GM21423 (cell line): ENCODE measurements at regions not wholly inside any gene's neighbourhood (a gene's known extent, or its start where the extent isn't known, plus 50 kb on each side); places are given as distances from the start of the nearest gene placed in this dataset.

Experiments used
- ATAC-seq: cut with Tn5 transposase; IDR thresholded peaks from one replicate; pipeline ENCODE4 v1.9.1; 2021; ENCODE audit warnings: mild to moderate bottlenecking, moderate library complexity; ENCODE audit not compliant: unreplicated experiment

DNA sequence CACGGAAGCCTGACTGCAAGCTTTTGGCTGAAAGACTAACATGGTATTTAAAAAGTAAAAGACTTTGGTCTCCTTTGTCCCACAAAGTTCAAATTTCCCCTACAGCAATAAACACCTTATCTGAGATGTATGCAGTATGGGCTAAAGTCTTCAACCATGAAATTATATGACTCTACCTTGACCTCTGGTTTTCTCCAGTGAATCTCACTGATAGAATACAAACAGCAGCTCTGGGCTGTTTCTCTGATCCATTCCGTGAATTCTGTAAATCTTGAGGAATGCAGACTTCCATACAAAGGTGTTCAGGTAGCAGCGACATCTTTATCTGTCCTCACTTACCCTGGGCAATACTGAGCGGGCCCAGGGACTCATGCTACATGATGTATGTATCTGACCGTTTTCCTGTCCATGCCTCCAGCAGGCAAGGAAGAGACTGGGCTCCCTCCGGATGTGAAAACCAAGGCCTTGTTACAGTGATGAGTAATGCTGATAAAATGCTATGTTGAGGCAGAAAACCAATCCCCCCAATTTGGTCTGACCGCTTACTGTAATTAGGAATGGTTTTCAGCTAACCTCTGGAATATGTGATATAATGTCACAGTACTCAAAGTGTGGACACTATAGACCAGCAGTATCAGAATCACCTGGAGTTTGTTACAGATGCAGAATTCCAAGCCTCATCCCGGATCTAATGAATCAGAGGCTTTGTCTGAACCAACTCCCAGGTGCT is 589.8 kb downstream of the HS3ST4 start:
- ATAC-seq: no peak

DNA sequence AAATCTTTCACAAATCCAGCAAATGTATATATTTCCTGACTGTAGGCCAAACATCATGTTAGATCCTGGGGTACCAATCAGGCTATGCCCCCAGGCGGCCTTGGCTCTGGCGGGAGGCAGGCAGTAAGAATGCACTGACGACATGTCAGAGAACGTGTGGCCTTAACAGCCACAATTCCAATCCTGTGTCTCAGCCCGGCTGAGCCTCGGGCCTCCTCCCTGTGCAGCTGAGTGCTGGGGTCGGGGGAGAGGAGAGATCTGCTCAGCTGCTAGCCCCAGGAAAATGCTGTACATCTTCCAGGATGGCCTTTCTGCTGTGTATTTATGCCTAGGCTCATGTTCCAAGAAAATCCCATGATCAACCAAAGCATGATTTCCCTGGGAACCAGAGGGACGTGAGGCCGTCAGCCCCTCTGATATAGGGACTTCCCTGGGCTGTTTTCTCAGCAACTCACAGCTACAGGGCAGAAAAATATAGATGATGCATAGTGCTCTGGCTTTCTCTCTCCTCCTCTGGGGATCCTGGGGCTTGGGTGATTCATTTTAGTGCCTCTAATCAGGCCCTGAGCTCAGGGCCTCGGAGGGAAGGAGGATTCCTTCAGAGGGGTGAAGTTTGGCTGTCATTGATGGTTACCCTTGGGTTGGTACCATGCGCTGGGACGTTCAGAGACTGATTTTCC is 604.0 kb downstream of the HS3ST4 start:
- ATAC-seq: no peak

GRCh38 chr16:26301516-26301915 is 609.8 kb downstream of the HS3ST4 start:
- no peak for ATAC-seq

DNA sequence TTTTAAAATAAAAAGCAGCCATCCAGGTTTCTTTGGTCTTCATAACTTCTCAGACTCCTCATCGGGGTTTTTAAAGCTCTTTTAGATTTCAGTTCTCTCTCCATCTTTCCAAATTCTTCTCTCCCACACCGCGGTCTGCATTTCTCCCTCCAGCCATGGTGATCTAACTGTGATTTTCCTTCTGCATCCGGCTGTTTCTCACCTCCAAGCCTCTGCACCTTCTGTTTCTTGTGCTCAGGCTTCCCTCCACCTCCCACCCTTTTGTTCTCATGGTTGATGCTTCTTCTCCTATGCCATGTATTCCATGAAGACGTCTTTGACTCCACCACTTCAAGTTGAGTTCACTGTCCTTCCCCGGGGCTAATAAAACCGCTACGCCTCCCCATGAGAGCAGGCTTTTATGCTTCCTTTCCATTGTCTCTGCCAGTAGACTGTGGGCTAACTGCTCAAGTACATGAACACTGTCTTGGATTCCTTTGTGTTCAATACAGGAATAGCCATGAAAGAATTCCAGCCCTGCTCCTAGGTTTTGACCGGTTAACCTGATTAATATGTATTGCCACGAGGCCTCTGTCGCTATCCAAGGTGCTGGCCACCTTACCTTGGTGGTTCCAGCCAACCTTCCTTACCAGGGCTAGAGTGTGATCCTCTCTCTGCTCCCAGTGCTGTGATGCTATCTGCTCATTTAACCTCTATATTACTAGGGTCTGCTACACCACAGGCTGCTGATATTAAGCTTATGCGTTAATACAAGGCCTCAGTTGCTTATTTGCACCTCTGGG is 625.1 kb downstream of the HS3ST4 start:
- no peak for ATAC-seq

DNA sequence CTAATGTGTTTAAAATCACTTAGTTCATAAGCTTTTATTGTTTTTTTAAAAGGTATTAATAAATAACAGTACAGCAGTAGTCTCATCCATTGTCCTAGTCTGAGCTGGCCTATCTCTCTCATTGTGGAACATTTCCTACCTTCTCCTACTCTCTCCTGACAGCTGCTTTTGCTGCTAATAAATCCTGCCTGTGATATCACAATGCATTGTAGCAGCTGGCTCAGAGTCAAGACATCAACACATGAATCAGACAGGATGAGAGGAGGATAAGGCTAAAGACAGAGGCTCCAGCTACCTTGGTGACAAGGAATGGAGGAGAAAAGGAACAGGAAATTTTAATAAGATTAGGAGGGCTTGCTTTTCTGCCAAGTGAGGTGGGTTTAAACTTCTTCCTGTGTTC is 626.1 kb downstream of the HS3ST4 start:
- no peak for ATAC-seq

GRCh38 chr16:26330654-26331053 is 638.9 kb downstream of the HS3ST4 start:
- no peak for ATAC-seq

DNA sequence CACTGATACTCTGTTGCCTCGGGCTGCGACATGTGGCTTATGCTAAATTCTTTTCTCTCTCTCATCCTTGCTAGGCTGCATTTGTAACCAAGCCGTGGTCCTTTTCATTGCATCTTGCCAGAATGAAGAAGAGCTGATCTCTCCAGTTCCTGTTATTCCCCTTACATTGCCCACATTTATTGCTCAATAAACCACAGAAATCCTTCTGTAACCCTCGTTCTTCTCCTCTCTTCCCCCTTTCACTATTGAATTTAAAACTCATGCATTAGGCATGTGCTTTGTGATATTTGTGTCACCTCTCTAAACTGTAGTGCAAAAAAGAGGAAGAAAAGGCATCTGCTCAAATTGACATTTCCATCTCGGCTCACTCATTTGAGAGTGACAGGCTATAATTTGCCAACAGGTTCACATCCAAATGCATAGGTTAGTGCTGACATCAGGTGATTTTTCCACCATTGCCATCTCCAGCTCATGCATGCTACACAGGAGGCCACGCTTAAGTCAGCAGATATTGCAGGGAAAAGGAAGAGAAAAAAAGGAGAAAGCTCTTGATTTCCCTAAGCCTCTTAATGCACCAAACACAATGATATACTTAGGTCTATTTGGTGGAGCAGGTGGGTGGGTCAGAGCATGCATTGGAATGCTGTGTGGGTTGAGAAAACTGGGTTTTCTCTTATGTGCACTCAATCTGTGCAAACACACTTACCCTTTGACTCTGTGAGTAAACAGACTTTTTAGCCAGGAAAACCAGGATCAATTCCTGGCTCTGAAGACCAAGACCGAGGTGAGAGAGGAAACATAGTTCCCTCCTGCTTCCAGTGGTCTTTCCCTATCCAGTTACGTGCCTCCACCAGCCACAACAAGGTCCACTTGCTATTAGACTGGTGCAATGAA is 642.7 kb downstream of the HS3ST4 start:
- ATAC-seq: no peak

DNA sequence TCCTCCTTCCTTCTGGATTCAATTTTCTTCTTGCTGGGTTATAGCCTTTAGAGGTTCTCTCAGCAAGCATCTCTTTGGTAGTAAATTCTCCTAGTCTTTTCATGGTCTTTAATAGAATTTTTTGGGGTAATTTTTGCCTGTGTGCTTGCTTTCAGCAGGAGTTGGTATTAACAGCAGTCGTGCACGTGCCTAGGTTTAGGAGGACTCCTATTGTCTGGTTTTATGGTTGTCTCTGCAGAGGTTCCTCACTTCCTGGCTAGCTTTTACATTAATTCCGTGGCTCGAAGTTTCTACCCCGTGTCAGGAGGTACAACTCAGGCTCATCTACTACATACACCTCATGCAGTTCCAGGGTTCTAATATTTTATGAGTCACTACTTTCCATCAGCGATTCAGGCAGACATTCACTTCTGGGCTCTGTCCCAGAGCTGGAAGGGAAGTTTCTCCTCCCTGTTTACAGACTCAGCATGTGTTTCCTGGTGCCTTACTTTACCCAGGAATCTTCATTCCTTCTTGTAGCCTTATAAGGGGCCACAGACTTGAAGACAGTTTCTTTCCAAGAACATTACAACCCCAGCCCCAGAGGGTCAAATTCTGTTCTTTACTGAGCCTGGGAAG is 643.6 kb downstream of the HS3ST4 start:
- ATAC-seq: no peak

DNA sequence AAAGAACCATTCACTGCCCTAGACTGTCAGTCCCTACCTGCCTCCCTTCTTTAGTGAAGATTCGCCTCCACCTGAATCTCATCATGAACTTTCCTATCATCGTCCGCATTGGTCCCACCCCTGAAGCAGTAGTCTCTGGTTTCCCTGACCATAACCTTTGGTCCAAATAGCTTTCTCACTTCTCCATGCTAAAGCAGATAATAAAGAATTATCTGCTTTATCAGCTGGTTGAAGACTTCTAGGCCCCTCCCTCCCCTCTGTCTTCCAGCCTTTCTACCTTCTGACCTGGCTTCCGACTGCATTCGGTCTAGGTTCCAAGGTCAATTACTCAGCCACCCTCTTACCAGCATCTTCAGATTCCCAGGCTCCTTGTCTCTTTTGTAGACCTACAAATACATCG is 650.9 kb downstream of the HS3ST4 start:
- no peak for ATAC-seq

- no peak for ATAC-seq
Observed at GRCh38 chr16:26344240-26344776, 652.5 kb downstream of the HS3ST4 start.

DNA sequence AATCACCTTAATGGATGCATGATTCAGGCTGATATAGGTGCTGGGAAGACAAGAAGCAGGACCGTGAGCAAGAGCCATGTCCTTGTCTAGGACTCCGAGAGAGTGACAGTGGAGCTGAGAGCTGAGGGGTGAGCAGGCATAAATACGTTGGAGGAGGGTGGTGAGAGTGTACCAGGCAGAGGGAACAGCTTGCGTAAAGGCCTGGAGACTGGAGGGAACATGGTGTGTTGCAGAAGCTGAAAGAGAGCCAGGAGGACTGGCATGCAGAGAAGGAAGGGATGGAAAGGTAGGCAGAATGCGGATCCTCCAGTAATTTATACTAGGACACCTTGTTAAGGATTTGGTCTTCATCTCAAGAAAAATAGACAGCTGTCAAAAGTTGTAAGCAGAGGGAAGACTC is 653.2 kb downstream of the HS3ST4 start:
- ATAC-seq: no peak

GRCh38 chr16:26345966-26346365 is 654.2 kb downstream of the HS3ST4 start:
- ATAC-seq: no peak

DNA sequence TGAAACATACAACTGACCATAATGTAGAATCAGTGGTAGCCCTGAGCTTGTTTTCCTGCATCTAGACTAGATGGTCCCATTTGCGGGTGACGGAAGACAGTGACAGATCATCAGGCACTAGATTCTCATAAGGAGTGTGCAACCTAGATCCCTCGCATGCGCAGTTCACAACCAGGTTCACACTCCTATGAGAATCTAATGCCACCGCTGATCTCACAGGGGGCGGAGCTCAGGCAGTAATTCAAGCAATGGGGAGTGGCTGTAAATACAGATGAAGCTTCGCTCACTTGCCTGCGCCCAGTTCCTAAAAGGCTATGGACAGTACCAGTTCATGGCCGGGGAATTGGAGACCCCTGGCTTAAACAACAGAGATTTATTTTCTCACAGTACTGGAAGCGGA is 656.3 kb downstream of the HS3ST4 start:
- no peak for ATAC-seq

GRCh38 chr16:26360867-26361266 is 669.1 kb downstream of the HS3ST4 start:
- no peak for ATAC-seq

GRCh38 chr16:26363581-26363980 is 671.8 kb downstream of the HS3ST4 start:
- ATAC-seq: no peak

GRCh38 chr16:26365161-26365940 is 673.6 kb downstream of the HS3ST4 start:
- ATAC-seq: no peak

GRCh38 chr16:26371349-26371869 is 679.6 kb downstream of the HS3ST4 start:
- ATAC-seq: no peak

- ATAC-seq: no peak
Observed at GRCh38 chr16:26374279-26374925, 682.6 kb downstream of the HS3ST4 start.

DNA sequence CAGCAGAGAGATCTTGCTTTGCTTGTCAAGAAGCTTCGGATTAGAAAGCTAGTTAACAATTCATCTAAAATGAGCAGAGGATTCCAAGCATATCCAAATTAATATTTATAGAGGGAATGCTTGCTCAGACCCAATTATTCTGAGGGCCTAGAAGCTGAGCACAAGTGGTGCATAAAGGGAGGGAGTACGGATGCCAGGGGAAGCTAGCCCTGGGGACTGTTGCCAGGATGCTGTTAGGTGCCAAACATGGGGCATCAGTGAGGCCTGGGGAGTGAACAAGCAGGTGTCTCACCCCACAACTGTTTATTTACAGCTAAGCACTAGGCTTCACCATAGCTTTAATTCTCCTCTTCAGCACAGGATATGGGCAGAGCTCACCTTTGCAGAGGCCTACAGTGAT is 684.1 kb upstream of the C16orf82 start:
- ATAC-seq: no peak
